HepG2 (cell line): ENCODE measurements at regions not wholly inside any gene's neighbourhood (a gene's known extent, or its start where the extent isn't known, plus 50 kb on each side); places are given as distances from the start of the nearest gene placed in this dataset.

Experiments used
- ATAC-seq: fragments of 200-7000 bp; cut with Tn5 transposase; 3 replicates; pipeline ENCODE4 v1.9.1; 2020; ENCODE audit warnings: mild to moderate bottlenecking, moderate library complexity
- BruUV-seq: library from RNA; stranded (reverse); fragments of 400-500 nt; replicated peaks from 2 replicates; lab custom pipeline; 2021; lab: Mats Ljungman, UMichigan
- CTCF ChIA-PET: fragments of 300-600 bp; formaldehyde crosslinking; extraction: SDS; loops from one replicate; lab custom pipeline; 2021; ENCODE audit warnings: low total read pairs, inconsistent platforms, low intra/inter-chr PET ratio; lab: Yijun Ruan, JAX
- POLR2A ChIA-PET: fragments of 350-600 bp; sonication (Branson Sonifier 250); formaldehyde crosslinking; loops from one replicate; lab custom pipeline; 2020; ENCODE audit warnings: antibody characterized with exemption, inconsistent platforms; lab: Yijun Ruan, JAX
- DNase-seq: peaks from one replicate; pipeline ENCODE4 v3.0.0-alpha.2; 2015; ENCODE audit warnings: low spot score
- FAIRE-seq: peaks from 3 replicates; lab custom pipeline; 2011; peaks lifted over from hg19 to GRCh38; lab: Jason Lieb, UNC
- H2AFZ ChIP-seq: one replicate; pipeline ENCODE4 v1.6.1; 2011; ENCODE audit warnings: low read length, inconsistent platforms
- H3K27ac ChIP-seq: fragments of 300-600 bp; 3 replicates; pipeline ENCODE4 v1.8.0; 2011; ENCODE audit warnings: mixed run types, mild to moderate bottlenecking, mixed read lengths, low read length, inconsistent platforms; ENCODE audit not compliant: insufficient read depth; ENCODE audit errors: extremely low read length
- H3K27me3 ChIP-seq, 2 experiments: fragments of 200-600 bp in 1 of 2; 2 replicates in 1 of 2; 3 replicates in 1 of 2; pipeline versions ENCODE4 v1.6.0 to v1.8.0; 2011; ENCODE audit warnings: low read length in 2 of 2, mild to moderate bottlenecking in 2 of 2, moderate library complexity in 2 of 2, inconsistent platforms in 1 of 2; ENCODE audit not compliant: insufficient read depth in 2 of 2, control insufficient read depth in 1 of 2
- H3K36me3 ChIP-seq, 2 experiments: fragments of 200-600 bp in 1 of 2; replicated peaks in 1 of 2; 2 replicates in 1 of 2; 3 replicates in 1 of 2; pipeline versions ENCODE4 v1.5.1 to v1.8.0; 2011; ENCODE audit warnings: low read length in 2 of 2, inconsistent platforms in 1 of 2; ENCODE audit not compliant: insufficient read depth in 2 of 2, control insufficient read depth in 1 of 2
- H3K4me1 ChIP-seq: 2 replicates; pipeline ENCODE4 v1.5.1; 2012; ENCODE audit warnings: low read length, inconsistent platforms; ENCODE audit not compliant: insufficient read depth
- H3K4me2 ChIP-seq: 2 replicates; pipeline ENCODE4 v1.6.0; 2011; ENCODE audit warnings: low read depth, low read length, inconsistent platforms
- H3K4me3 ChIP-seq, 3 experiments: fragments of 200-600 bp in 1 of 3; sonication (generic), shearing (Covaris generic) in 1 of 3; replicated peaks in 1 of 3; 2 replicates each; pipeline ENCODE4 v1.5.1; 2011 to 2016; ENCODE audit warnings: low read length in 3 of 3, inconsistent platforms in 2 of 3, low read depth in 2 of 3, mild to moderate bottlenecking in 2 of 3, control low read depth in 1 of 3, mixed read lengths in 1 of 3; ENCODE audit not compliant: insufficient read depth in 1 of 3
- H3K79me2 ChIP-seq: one replicate; pipeline ENCODE4 v1.6.1; 2011; ENCODE audit warnings: low read length, inconsistent platforms; ENCODE audit not compliant: insufficient read depth
- H3K9ac ChIP-seq: 2 replicates; pipeline ENCODE4 v1.6.0; 2011; ENCODE audit warnings: mild to moderate bottlenecking, low read depth, low read length, inconsistent platforms; ENCODE audit not compliant: insufficient read depth
- H3K9me3 ChIP-seq: 2 replicates; pipeline ENCODE4 v1.5.1; 2012; ENCODE audit warnings: mild to moderate bottlenecking, low read length
- H4K20me1 ChIP-seq: 2 replicates; pipeline ENCODE4 v1.6.0; 2011; ENCODE audit warnings: inconsistent platforms, mild to moderate bottlenecking, low read length, moderate library complexity; ENCODE audit not compliant: insufficient read depth
- ARID5B ChIP-seq: IDR thresholded peaks from 2 replicates; pipeline ENCODE4 v1.4.0; 2020; ENCODE audit warnings: mild to moderate bottlenecking, missing genetic modification reagents
- BCL6 ChIP-seq: IDR thresholded peaks from 2 replicates; pipeline ENCODE4 v1.6.1; 2016; ENCODE audit warnings: missing genetic modification reagents, missing compliant biosample characterization
- CBX1 ChIP-seq: IDR thresholded peaks from one replicate; pipeline ENCODE4 v1.6.1; 2016; ENCODE audit warnings: antibody characterized with exemption, low read depth
- KDM4B ChIP-seq: sonication (generic); formaldehyde crosslinking; IDR thresholded peaks from 2 replicates; pipeline ENCODE4 v1.4.0; 2020; ENCODE audit warnings: missing genetic modification reagents
- NCOA2 ChIP-seq: sonication (generic); formaldehyde crosslinking; IDR thresholded peaks from 2 replicates; pipeline ENCODE4 v1.8.0; 2022; ENCODE audit warnings: inconsistent platforms
- TEAD2 ChIP-seq: sonication (generic); formaldehyde crosslinking; IDR thresholded peaks from 2 replicates; pipeline ENCODE4 v1.9.0; 2021; ENCODE audit warnings: missing genetic modification reagents
- TFDP2 ChIP-seq: sonication (generic); formaldehyde crosslinking; IDR thresholded peaks from 2 replicates; pipeline ENCODE4 v1.4.0; 2020; ENCODE audit warnings: missing genetic modification reagents
- ZNF224 ChIP-seq: sonication (generic); formaldehyde crosslinking; IDR thresholded peaks from 2 replicates; pipeline ENCODE4 v1.5.0; 2020; ENCODE audit warnings: mild to moderate bottlenecking, missing genetic modification reagents
- WGBS: methylation state at CpG from one replicate; pipeline ENCODE4 v1.1.6; 2017; ENCODE audit warnings: low lambda C conversion rate; 5-methylcytosine and 5-hydroxymethylcytosine counted together
- in situ Hi-C: cut with HindIII; loops from 2 replicates; pipeline ENCODE4 v1.10.0; 2017; ENCODE audit warnings: low pct_unique_long_range_greater_than_20kb; ENCODE audit not compliant: extremely low pct_ligation_motif_present
- intact Hi-C: fragments of 100-400 bp; cut with micrococcal nuclease; formaldehyde crosslinking; loops from one replicate; pipeline ENCODE4 v1.10.0; 2022; ENCODE audit not compliant: unreplicated experiment
- TF ChIP-seq, protein P1 (sequence below): sonication (generic); formaldehyde crosslinking; IDR thresholded peaks from 2 replicates; pipeline ENCODE4 v1.5.0; 2020; ENCODE audit warnings: missing genetic modification reagents
- TF ChIP-seq, protein P2 (sequence below): sonication (generic); formaldehyde crosslinking; IDR thresholded peaks from 2 replicates; pipeline ENCODE4 v1.4.0; 2020; ENCODE audit warnings: mild to moderate bottlenecking, missing genetic modification reagents

GRCh38 chr2:16048466-16048865, 108.1 kb downstream of the MYCN start (continued):
- TF ChIP-seq ARID5B (CRISPR knock-in tag) = no peak
- TF ChIP-seq TEAD2 (CRISPR knock-in tag) = no peak

DNA sequence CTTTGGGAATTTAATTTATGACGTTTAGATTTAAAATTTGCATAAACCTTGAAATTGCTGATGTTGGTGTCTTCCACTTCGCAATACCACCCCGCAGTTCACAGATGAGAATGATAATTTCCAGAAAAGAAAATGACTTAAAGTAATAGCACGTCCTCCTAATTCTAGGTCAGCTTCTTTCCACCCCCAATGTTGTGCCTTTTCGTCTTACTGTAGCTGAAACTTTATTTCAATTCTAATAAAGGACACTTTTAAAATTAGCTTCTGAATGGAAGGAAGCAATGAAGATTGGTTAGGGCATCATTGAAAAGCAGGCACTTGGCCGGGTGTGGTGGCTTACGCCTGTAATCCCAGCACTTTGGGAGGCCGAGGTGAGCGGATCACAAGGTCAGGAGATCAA, 107.4 kb downstream of the MYCN start:
- WGBS = 47% methylated on average over 9 of the region's 9 CpGs
- CTCF ChIA-PET = no interaction called here
- no TSS peak for BruUV-seq
- no peak for TF ChIP-seq KDM4B
- TF ChIP-seq BCL6 = no peak
- TF ChIP-seq, protein P1, sequence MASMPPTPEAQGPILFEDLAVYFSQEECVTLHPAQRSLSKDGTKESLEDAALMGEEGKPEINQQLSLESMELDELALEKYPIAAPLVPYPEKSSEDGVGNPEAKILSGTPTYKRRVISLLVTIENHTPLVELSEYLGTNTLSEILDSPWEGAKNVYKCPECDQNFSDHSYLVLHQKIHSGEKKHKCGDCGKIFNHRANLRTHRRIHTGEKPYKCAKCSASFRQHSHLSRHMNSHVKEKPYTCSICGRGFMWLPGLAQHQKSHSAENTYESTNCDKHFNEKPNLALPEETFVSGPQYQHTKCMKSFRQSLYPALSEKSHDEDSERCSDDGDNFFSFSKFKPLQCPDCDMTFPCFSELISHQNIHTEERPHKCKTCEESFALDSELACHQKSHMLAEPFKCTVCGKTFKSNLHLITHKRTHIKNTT (CRISPR knock-in tag) = no peak
- TF ChIP-seq CBX1 = no peak
- TF ChIP-seq, protein P2, sequence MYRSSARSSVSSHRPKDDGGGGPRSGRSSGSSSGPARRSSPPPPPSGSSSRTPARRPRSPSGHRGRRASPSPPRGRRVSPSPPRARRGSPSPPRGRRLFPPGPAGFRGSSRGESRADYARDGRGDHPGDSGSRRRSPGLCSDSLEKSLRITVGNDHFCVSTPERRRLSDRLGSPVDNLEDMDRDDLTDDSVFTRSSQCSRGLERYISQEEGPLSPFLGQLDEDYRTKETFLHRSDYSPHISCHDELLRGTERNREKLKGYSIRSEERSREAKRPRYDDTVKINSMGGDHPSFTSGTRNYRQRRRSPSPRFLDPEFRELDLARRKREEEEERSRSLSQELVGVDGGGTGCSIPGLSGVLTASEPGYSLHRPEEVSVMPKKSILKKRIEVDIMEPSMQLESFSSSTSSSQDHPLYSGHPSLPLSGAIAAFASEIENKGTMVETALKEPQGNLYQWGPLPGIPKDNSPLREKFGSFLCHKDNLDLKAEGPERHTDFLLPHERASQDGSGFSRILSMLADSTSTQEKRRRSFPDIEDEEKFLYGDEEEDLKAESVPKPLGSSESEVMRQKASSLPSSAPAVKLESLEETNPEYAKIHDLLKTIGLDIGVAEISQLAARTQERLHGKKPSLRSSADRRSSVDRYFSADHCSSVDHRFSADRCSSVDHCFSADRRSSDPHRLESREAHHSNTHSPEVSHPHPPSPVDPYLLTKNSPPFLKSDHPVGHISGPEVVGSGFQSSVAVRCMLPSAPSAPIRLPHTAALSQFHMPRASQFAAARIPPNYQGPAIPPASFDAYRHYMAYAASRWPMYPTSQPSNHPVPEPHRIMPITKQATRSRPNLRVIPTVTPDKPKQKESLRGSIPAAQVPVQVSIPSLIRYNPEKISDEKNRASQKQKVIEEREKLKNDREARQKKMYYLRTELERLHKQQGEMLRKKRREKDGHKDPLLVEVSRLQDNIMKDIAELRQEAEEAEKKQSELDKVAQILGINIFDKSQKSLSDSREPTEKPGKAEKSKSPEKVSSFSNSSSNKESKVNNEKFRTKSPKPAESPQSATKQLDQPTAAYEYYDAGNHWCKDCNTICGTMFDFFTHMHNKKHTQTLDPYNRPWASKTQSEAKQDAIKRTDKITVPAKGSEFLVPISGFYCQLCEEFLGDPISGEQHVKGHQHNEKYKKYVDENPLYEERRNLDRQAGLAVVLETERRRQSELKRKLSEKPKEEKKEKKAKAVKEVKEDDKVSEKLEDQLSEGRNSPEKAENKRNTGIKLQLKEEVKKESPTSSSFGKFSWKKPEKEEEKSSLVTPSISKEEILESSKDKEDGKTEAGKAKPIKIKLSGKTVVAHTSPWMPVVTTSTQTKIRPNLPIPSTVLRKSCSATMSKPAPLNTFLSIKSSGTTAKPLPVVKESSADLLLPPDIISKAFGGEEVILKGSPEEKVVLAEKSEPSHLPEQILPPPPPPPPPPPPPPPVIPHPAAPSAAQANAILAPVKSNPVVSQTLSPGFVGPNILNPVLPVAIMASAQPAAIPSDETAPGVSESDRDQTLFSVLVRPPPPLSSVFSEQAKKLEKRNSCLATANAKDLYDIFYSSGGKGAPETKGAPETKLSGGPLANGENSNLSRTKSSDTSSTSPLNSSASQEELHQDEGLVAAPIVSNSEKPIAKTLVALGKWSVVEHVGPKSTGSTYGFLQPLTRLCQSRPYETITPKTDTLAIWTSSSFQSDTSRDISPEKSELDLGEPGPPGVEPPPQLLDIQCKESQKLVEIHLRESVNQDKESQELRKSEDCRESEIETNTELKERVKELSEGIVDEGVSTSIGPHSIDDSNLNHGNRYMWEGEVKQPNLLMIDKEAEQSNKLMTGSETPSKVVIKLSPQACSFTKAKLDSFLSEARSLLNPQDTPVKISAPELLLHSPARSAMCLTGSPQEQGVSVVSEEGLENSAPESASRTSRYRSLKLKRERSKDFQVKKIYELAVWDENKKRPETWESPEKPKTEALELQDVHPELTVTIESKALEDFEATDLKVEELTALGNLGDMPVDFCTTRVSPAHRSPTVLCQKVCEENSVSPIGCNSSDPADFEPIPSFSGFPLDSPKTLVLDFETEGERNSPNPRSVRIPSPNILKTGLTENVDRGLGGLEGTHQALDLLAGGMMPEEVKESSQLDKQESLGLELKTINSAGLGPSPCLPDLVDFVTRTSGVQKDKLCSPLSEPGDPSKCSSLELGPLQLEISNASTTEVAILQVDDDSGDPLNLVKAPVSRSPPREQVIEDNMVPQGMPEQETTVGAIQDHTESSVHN (CRISPR knock-in tag) = no peak
- no peak for TF ChIP-seq NCOA2 (CRISPR knock-in tag)
- TF ChIP-seq ZNF224 = no peak
- TF ChIP-seq TFDP2 (CRISPR knock-in tag) = no peak

More for the DNA sequence above, 107.4 kb downstream of the MYCN start:
- Histone ChIP-seq H3K79me2 (no peaks in the 10 kb centered on the region), H3K4me1 (peaks cover 31% of the 10 kb centered on the region), H3K9me3 (no peaks in the 10 kb centered on the region), H3K27me3 (peaks cover 0 to 17% of the 10 kb centered on the region in 2 experiments; a peak in 3 of 5 replicates), H2AFZ (no peak overlapping the region), H3K4me3 (no peak overlapping the region), H3K9ac (no peak overlapping the region), H4K20me1 (no peaks in the 10 kb centered on the region), H3K27ac (no peak overlapping the region), H3K4me2 (no peak overlapping the region), H3K36me3 (no peaks in the 10 kb centered on the region)
- DNase-seq = no peak
- intact Hi-C loops (no loop called here), in situ Hi-C loops (no loop called here)
- no peak for ATAC-seq
- POLR2A ChIA-PET = no interaction called here
- FAIRE-seq = no peak
